HG03354 (cell line): ENCODE measurements at regions not wholly inside any gene's neighbourhood (a gene's known extent, or its start where the extent isn't known, plus 50 kb on each side); places are given as distances from the start of the nearest gene placed in this dataset.
A peak's percentile ranks its signal among the peaks of the same experiment; 100 is the strongest.

Experiments
- ATAC-seq: cut with Tn5 transposase; IDR thresholded peaks from one replicate; pipeline ENCODE4 v1.9.1; 2021; ENCODE audit warnings: mild to moderate bottlenecking; ENCODE audit not compliant: unreplicated experiment, poor library complexity, severe bottlenecking

DNA sequence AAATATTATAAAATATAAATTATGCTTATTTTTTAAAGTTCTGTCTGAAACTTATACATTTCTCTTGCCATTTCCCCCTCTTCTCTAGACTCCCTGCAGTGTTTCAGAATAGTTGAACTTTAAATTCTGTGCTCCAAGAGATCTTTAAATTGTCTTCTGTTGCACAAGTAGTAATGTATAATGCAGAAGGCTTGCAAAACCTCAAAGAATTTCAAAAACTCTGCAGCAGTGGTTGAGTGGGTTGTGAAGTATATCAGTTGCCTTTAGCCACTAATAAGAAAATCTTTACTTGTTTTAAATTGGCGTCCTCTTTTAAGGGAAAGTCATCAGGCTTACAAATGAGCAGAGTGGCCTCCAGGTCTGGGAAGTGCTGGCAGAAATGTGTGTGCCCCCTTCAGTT is 1153.3 kb upstream of the PABPC4L start:
- ATAC-seq: no peak

- ATAC-seq: no peak
Measured at GRCh38 chr4:135353008-135353407, 1151.4 kb upstream of the PABPC4L start.

DNA sequence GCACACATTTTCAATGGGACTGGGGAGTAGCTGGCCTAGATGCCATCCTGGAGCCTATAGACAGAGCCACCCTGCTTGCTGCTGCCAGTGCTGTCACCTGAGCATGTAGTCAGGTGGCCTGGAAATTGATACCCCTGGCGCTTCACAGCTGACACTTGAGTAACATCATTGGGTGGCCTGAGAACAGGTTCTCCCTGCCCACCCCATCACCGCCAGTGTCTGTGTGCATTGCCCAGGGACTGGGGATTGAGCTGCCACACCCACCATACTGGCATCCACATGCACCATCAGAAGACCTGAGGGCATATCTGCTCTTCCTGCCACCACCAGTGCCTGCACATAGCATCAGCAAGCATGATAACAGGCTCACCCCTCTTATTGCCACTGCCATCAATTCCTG is 1142.9 kb upstream of the PABPC4L start:
- ATAC-seq: no peak

DNA sequence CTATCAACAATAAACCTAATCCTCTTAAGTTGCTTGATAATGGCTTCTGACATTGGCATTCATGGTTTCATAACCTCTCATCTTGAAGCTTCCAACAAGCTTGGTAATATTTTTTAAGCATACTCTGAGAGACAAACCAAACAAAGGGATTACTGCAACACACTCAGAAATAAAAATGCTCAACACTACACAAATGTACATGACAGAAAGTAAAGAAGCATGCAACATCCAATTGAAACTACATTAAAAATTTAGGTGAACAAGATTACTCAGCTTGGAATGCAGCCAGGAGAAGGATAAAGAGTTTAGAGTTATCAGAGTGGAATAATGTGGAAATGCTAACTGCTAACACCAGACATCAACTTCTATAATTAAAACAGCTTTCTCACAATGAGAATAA is 1136.6 kb upstream of the PABPC4L start:
- ATAC-seq: no peak

DNA sequence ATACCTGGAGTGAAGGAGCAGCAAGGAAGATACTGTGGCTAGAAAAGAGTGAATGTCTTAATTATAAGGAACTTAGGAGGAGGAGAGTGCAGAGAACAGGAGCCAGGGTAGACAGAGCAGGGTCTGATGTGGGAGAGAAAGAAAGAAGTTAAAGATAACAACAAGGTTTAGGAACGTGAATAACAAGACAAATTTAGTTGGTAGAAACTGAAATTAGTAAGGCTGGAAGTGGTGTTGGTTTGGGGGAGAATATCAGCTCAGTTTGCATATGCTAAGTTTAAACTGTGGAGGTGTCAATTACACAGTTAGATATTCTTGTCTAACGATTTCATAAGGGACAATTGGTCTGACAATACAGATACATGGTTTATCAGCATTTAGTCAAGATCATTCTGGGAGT is 1123.7 kb upstream of the PABPC4L start:
- ATAC-seq: no peak

DNA sequence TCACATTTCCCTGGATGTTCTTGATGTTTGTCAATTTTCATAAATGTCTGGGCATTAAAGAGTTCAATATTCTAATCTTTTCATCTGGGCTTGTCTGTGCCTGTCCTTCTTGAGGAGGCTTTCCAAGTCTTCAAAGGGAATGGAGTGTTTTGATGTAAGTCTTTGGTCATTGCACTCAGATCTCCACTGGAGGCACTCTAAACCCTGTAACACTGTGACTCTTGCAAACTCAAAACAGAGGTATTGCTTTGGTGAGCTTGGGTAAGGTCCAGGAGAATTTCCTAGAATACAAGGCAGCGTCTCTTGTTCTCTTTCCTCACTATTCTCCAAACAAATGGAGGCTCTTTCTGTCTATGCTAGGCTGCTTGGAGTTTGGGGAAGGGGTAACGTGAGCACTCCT is 1118.1 kb upstream of the PABPC4L start:
- ATAC-seq: no peak

DNA sequence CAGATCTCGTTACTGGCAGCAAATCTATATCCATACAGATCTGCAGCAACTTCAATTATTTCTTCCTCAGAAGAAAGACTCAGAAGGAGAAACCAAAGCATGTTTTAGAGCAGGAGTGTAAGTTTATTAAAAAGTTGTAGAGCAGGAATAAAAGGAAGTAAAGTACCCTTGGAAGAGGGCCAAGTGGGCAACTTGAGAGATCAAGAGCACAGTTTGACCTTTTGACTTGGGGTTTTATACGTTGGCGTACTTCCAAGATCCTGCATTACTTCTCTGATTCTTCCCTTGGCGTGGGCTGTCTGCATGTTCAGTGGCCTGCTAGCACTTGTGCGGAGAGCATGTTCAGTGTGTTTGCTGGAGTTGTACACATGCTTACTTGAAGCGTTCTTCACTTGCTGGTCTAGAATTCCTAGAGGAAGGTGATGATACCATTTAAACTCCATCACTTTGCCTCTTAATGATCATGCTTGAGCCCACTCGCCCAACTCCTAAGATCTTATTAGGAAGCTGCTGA is 1114.7 kb upstream of the PABPC4L start:
- no peak for ATAC-seq

DNA sequence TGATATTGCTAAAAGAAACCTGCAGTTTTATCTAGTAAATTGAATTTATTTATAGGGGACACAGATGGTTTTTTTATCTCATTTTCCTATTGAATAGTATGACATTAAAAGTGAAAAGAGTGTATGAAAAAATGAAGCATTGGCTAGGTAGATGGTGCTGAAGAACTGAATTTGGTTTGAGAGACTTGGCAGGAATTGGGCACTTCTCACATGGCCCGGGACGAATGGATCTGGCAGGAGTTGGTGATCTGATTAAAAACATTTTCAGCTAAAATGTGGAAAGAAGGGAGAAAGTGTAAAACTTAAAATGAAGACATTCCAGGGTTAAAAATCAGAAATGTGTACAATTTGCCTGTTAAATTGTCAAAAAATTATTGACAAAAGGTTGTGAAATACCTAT is 1088.5 kb upstream of the PABPC4L start:
- no peak for ATAC-seq

DNA sequence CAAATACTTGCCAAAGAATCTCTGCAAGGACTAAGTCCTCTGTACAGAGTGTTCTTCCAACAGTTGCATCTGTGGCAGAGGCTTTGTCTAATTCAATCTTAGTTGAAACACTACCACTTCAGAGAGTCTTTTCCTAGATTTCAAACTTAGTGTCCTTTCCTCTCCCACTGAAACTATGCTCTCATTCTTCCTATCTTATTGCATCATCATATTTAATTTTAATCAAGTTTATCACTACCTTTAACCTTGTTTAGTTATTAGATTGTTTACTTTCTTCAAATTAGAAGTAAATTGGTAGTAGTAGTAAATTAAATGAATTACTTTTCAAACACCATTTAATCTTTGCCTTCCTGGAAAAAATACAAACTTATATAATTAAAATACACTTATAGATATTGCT is 1082.3 kb upstream of the PABPC4L start:
- ATAC-seq: no peak

- ATAC-seq: no peak
Measured at GRCh38 chr4:135282676-135283075, 1081.1 kb upstream of the PABPC4L start.

GRCh38 chr4:135281230-135281629 is 1079.6 kb upstream of the PABPC4L start:
- ATAC-seq: no peak

GRCh38 chr4:135277980-135278315 is 1076.4 kb upstream of the PABPC4L start:
- ATAC-seq: no peak

- no peak for ATAC-seq
Measured at GRCh38 chr4:135277068-135277979, 1075.7 kb upstream of the PABPC4L start.

DNA sequence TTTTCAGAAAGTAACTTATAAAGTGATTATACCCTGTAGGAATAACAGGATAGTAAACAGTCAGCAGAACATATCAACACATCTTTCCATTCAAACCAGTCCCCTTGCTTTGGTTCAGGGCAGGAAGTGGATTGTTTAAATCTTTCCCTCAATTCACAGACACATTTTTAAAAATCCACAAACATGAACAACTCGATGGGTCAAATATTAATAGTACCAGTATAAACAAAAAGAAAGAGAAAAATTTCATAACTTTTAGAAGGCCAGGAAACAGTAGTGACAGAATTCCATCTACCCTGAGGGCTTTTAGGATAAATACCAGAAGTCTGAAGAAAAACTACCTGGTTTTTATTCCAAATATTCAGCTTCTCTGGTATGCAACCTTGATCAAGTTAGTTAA is 1072.8 kb upstream of the PABPC4L start:
- no peak for ATAC-seq

GRCh38 chr4:135269125-135269890 is 1067.7 kb upstream of the PABPC4L start:
- ATAC-seq: peak; percentile 81

DNA sequence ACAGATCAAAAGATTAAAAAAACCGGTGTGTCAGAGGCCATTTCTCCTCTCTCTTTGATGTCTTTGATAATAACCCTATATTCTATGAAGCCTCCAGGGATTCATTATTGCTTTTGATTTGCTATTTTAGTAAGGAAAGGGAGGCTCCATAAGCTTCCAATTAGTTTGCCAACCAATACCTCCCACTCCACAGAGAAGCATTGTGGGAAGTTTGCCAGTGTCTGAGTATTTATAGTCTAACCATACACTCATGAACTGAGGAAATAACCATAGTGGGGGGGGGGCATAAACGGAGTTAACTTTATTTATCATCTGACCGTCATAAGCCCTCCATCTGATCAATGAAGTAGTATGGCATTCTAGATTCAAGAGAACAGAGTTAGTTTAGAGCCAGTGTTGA is 1066.8 kb upstream of the PABPC4L start:
- ATAC-seq: no peak

- no peak for ATAC-seq
Measured at GRCh38 chr4:135267148-135267865, 1065.7 kb upstream of the PABPC4L start.

GRCh38 chr4:135256111-135256510 is 1054.5 kb upstream of the PABPC4L start:
- ATAC-seq: no peak

DNA sequence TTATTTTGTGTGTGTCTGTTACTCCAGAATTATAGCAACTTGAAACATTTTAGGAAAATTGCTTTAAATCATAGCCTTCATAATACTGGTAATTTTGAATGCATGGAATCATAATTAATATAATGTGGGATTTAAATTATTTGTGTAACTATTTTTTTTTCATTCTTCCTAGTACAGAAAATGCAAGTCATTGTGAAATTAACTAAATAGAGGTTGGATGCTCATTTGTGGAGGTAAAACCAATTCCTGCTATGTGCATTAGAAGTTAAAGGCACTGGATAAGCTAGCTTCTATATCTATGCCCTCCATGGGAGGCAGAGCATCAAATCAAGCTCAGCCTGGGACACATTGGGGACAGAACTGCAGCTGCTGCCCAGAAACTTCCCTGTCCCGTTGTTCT is 1048.5 kb upstream of the PABPC4L start:
- ATAC-seq: no peak

DNA sequence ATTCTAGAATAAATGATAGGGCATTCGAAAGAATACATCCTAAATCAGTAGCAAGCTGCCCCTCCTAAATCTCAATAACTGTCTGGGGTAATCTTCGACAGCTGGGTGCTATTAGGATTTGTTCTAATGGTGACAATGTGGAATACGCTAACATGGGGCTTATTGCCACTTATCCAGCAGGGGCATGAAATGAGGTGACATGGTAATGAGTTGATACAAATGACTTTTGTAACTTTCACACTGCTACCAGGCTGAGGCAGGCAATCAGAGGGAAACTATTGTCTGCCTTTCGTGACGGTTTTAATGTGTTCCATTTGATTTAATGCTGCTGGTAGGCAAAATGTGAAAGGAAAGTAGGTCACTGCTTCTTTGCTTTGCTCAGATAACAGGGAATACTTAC is 1047.4 kb upstream of the PABPC4L start:
- ATAC-seq: no peak
